CD4-positive, alpha-beta T cell treated with Interleukin-10 for 1 hour (primary cell): ENCODE measurements at regions not wholly inside any gene's neighbourhood (a gene's known extent, or its start where the extent isn't known, plus 50 kb on each side); places are given as distances from the start of the nearest gene placed in this dataset.
"Not testable (repeated sequence)": the region's sequence is repeated elsewhere in the genome, so short reads cannot be mapped to it uniquely, and the experiment has no call there.

Source experiments
- DNase-seq: peaks from one replicate; pipeline ENCODE4 v3.0.0-alpha.2; 2020

GRCh38 chr5:166062719-166063118, 2228.7 kb upstream of the WWC1 start:
- DNase-seq, result no peak

DNA sequence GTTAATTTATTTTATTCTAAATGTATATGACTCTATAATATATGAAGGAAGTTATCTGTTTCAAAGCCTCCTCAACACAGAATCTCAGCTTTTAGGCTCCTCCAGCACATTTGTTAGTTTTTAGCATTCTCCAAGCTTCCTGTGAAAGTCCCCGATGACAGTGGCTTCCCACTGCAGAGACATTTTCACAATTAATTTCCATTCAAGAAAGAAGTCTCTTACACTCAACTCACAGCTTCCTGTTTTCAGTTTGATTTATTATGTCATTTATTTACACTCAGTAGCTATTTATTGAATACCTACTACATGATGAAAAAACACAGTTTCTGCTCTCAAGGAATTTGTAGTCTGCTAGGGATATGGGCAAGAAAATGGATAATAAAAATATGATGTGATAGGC, 2228.2 kb upstream of the WWC1 start:
- DNase-seq, result no peak

GRCh38 chr5:166068547-166069335, 2222.7 kb upstream of the WWC1 start:
- no peak for DNase-seq

GRCh38 chr5:166073901-166074581, 2217.4 kb upstream of the WWC1 start:
- no peak for DNase-seq

GRCh38 chr5:166074582-166075481, 2216.6 kb upstream of the WWC1 start:
- no peak for DNase-seq

DNA sequence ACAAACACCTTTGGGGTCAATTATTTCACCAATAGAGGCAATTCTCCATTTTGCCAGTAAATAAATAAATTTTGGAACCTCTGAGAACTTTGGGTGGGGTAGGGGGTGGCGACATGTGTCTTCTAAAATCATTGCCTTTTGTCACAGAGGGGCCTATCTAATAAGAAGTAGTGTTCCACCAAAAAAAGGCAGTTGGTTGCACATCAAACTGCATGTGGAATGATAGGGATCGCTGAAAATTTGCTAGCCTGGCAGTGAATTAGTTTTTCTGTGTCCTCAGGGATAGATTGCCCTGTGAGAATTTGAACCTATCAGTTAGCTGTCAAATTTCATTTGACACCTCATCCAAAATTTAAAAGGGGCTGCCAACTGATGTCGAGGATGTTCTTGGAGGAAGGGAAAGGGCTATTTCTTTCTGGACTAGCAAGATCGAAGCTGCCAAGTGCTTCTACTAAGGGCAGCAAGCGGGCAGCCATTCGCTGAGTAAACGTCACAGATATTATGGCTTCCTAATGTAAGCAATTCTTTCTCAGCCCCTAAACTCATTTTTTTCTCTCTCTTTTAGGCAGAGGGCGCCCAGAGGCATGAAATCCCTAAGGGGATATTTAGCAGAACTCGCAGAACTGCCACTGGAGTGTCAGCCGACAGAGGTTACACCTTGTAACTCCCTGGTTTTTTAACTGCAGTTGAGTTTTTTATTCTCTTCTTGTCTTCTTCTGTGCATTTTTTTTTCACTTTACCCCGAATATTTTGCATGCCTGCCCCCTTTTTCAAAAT, 2208.1 kb upstream of the WWC1 start:
- no peak for DNase-seq

GRCh38 chr5:166086568-166086967, 2204.9 kb upstream of the WWC1 start:
- DNase-seq, result no peak

DNA sequence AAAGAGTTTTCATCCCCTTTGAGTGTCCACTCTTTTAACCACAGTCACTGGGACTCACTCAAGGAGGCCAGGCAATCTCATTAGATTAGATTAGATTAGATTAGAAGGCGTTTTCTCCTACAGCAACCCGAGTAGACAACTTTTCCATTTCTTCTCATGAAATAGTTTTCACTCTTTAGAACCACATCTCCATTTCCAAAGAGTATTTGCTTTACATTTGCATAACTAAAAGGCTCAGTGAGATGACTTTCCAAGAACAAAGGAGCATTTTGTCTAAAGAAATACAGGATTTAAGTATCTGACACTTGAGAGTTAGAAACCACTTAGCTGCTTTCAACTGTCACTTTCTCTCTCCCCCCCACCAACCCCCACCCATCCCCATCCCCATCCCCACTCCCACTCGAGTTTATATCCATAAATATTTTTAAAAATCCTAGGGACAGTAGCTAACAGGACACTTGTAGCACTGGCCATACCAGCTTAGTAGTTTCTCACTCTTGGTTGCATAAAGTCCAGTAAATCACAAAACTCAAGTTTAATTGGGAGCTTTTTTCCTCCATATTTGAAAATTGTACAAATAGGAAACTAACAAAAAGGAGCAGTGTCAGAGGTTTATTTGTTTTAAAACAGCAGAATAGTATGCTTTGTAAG, 2202.9 kb upstream of the WWC1 start:
- DNase-seq, result no peak

GRCh38 chr5:166091931-166092330, 2199.5 kb upstream of the WWC1 start:
- no peak for DNase-seq

GRCh38 chr5:166093312-166093711, 2198.1 kb upstream of the WWC1 start:
- DNase-seq, result no peak

DNA sequence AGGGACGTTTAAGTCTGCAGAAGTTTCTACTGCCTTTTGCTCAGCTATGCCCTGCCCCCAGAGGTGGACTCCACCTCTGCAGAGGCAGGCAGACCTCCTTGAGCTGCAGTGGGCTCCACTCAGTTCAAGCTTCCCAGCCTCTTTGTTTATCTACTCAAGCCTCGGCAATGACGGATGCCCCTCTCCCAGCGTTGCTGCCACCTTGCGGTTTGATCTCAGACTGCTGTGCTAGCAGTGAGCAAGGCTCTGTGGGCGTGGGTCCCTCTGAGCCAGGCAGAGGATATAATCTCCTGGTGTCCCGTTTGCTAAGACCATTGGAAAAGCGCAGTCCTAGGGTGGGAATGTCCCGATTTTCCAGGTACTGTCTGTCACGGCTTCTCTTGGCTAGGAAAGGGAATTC, 2188.5 kb upstream of the WWC1 start:
- DNase-seq, result no peak

DNA sequence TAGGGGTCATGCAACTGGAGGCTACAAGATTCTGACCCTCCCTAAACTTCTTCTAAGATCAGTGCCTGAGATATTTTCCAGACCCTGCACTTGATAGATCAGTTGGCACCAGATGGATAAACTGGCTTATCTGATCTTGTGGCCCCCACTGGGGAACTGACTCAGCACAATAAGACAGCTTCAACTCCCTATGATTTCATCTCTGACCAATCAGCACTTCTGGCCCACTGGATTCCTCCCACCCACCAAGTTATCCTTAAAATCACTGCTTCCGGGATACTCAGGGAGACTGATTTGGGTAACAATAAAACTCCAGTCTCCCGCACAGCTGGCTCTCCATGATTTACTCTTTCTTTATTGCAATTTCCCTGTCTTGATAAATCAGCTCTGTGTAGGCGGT, 2180.4 kb upstream of the WWC1 start:
- no peak for DNase-seq

- no peak for DNase-seq
These were observed 2174.1 kb upstream of the WWC1 start for GRCh38 chr5:166117072-166118066.

DNA sequence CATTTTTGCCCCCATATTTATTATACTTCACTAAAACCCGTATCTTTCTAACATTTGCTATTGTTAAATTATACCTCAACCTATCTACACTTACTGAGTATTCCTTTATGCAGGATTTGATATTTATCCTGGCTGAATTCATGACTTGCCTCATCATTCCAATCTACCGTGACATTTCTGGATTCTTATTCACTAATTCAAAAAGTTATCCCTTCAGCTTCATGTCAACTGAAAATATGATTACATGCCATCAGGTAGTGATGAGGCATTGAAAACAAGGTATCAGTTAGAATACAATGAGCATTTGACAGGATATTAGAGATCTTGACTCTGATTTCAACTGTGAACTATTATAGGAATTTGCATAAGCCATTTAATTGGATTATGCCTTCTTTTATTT, 2171.9 kb upstream of the WWC1 start:
- DNase-seq, result no peak

DNA sequence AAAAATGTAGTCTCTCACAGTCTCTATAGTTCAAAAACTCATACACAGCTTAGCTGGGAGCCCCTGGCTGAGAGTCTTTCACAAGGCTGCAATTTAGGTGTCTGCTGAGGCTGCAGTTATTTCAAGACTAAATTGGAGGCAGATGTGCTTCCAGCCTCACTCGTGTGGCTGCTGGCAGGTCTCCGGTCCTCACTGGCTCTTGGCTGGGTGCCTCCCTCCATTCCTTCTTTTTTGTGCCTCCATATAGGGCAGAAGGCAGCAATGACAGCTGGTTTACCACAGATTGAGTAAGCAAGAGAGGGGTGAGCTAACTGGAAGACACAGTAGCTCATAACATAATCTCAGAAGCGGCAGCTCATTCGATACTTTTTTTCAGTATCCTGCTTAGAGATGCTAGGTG, 2167.7 kb upstream of the WWC1 start:
- no peak for DNase-seq

GRCh38 chr5:166127766-166128570, 2163.5 kb upstream of the WWC1 start:
- no peak for DNase-seq

DNA sequence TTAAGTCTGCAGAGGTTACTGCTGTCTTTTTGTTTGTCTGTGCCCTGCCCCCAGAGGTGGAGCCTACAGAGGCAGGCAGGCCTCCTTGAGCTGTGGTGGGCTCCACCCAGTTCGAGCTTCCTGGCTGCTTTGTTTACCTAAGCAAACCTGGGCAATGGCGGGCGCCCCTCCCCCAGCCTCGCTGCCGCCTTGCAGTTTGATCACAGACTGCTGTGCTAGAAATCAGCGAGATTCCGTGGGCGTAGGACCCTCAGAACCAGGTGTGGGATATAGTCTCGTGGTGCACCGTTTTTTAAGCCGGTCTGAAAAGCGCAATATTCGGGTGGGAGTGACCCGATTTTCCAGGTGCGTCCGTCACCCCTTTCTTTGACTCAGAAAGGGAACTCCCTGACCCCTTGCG, 2146.3 kb upstream of the WWC1 start:
- not testable (repeated sequence) for DNase-seq

DNA sequence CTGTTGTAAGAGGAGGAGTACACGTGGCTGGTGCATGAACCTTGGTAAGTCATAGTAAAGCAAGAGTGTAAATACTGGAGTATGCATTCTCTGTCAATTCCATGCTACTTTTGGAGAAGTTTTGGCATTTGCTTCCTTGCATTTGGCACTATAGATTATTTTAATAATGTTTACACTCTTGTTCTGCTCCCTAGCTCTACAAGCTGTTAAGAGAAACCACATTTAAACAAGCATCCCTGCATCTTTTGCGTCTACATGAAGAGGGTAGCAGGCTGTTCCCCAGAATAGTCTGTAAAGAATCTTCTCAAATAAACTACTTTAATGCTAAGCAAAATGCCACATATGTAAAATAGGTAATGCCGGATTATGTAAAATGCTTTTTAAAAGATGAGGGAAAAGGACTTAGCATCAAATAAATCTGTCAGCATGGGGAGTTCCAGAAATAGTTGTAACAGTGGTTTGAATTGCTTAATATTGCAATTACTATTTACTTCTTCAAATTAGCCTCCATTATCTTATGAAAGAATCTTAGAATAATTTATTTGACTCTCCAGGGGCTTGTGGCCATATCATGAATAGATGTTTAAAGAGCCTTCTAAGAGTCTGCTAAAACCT, 2127.3 kb upstream of the WWC1 start:
- no peak for DNase-seq

- DNase-seq, result no peak
These were observed 2125.8 kb upstream of the WWC1 start for GRCh38 chr5:166165596-166165995.

GRCh38 chr5:166166071-166166470, 2125.4 kb upstream of the WWC1 start:
- no peak for DNase-seq
